ENCODE measurements at regions not wholly inside any gene's neighbourhood (a gene's known extent, or its start where the extent isn't known, plus 50 kb on each side); places are given as distances from the start of the nearest gene placed in this dataset.

DNA sequence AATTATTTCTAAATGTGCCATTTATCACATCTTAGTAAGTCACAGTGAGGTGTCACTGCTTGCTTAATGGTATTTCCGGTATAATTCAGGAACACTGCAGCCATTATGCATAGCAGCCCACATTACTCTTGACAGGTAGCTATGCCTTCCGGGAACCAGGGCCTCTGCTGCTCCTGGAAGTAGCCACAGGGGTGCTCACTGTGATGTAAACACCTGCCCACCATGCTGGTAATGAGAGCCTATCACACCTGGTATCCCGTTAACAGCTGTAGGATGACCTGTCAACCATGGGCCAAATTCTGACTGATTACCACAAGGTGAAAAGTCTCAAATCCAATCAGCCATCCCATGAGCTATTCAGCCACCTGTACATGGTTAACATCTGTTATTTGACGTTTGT is 647.0 kb upstream of the NXPH2 start:
- TF ChIP-seq, protein P1, sequence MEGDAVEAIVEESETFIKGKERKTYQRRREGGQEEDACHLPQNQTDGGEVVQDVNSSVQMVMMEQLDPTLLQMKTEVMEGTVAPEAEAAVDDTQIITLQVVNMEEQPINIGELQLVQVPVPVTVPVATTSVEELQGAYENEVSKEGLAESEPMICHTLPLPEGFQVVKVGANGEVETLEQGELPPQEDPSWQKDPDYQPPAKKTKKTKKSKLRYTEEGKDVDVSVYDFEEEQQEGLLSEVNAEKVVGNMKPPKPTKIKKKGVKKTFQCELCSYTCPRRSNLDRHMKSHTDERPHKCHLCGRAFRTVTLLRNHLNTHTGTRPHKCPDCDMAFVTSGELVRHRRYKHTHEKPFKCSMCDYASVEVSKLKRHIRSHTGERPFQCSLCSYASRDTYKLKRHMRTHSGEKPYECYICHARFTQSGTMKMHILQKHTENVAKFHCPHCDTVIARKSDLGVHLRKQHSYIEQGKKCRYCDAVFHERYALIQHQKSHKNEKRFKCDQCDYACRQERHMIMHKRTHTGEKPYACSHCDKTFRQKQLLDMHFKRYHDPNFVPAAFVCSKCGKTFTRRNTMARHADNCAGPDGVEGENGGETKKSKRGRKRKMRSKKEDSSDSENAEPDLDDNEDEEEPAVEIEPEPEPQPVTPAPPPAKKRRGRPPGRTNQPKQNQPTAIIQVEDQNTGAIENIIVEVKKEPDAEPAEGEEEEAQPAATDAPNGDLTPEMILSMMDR (IDR thresholded peaks at IDR 0.05) = no peak
- TF ChIP-seq EZH2 (IDR thresholded peaks at IDR 0.05; ENCODE audit: borderline replicate concordance, insufficient read depth, low read depth, low read length, poor library complexity, severe bottlenecking) = no peak

Data from B cell (primary cell).